GM12864 (cell line): ENCODE measurements at regions not wholly inside any gene's neighbourhood (a gene's known extent, or its start where the extent isn't known, plus 50 kb on each side); places are given as distances from the start of the nearest gene placed in this dataset.

Experiments used
- DNase-seq: peaks from one replicate; pipeline ENCODE4 v3.0.0-alpha.2; 2011; ENCODE audit warnings: low read depth
- H3K4me3 ChIP-seq: 2 replicates; pipeline ENCODE4 v1.5.1; 2011; ENCODE audit warnings: mild to moderate bottlenecking, low read depth, low read length, control low read depth
- TF ChIP-seq, protein P1 (sequence below): IDR thresholded peaks from 2 replicates; pipeline ENCODE4 v1.5.1; 2011; ENCODE audit warnings: low read depth, mild to moderate bottlenecking, moderate library complexity, low read length, control low read depth, inconsistent platforms; ENCODE audit errors: missing control alignments

DNA sequence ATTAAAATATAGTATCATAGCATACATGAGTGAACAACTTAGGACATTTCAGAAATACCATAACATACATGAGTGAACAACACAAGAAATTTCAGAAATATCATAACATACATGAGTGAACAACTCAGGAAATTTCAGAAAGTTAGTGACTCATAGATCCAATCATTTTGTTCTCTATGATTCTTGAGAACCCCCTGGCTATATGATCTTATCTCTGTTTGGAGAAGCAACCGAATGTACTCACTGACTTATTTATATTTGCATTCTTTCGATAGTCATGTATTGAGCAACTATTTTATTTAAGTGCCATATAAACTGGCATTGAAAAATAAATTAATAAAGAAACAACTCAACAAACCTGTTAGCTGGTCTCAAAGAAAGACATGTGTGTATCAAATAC lies 251.1 kb downstream of the EFNB2 start:
- no peak for DNase-seq
- no peak overlapping the region for H3K4me3 ChIP-seq
- TF ChIP-seq, protein P1, sequence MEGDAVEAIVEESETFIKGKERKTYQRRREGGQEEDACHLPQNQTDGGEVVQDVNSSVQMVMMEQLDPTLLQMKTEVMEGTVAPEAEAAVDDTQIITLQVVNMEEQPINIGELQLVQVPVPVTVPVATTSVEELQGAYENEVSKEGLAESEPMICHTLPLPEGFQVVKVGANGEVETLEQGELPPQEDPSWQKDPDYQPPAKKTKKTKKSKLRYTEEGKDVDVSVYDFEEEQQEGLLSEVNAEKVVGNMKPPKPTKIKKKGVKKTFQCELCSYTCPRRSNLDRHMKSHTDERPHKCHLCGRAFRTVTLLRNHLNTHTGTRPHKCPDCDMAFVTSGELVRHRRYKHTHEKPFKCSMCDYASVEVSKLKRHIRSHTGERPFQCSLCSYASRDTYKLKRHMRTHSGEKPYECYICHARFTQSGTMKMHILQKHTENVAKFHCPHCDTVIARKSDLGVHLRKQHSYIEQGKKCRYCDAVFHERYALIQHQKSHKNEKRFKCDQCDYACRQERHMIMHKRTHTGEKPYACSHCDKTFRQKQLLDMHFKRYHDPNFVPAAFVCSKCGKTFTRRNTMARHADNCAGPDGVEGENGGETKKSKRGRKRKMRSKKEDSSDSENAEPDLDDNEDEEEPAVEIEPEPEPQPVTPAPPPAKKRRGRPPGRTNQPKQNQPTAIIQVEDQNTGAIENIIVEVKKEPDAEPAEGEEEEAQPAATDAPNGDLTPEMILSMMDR = no peak

DNA sequence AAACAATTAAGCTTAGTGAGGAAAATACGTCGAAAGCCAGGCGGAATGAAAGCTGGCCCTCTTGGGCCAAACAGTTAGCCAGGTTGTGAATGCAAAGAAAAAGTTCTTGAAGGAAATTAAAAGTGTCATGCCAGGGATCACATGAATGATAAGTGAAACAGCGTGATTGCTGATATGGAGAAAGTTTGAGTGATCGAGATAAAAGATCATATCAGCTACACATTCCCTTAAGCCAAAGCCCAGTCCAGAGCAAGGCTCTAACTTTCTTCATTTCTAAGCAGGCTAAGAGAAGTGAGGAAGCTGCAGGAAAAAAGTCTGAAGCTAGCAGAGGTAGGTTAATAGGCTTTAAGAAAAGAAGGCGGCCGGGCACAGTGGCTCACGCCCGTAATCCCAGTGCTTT lies 254.0 kb downstream of the EFNB2 start:
- H3K4me3 ChIP-seq = no peak overlapping the region
- TF ChIP-seq, protein P1 = no peak
- DNase-seq = no peak

DNA sequence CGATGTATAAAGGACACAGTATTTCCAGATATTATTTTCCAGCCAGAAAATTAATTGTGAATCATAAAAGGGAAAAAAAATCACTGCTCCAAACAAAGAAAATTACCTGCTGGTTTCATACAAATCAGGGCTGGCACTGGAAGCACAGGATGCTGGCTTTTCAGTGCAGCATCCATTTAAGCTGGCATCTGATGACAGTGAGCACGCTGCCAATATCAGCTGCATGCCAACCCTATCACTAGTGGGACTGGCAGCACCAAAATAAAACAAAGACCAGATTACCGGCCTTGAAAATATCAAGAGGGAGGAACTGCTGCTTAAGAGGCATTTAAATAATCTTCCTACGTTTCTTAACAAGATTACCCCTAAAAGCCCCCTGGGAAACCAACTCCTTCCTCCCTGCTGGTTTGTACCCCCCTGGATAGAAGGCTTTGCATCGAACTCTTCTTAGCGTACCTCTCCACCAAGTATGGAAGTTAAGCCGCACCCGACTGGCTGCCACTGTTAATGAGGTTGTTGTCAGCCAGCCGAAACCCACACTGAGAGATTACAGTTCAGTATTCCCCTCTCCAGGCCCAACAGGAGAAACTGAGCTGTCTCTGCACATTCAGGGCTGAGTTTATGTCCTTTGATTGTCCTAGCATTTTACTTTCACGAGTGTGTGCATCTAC lies 257.8 kb downstream of the EFNB2 start:
- TF ChIP-seq, protein P1 = no peak
- no peak for DNase-seq
- no peak overlapping the region for H3K4me3 ChIP-seq

GRCh38 chr13:106276876-106277275 lies 258.6 kb downstream of the EFNB2 start:
- no peak for DNase-seq
- TF ChIP-seq, protein P1 = no peak
- H3K4me3 ChIP-seq = no peak overlapping the region

GRCh38 chr13:106275446-106276032 lies 259.9 kb downstream of the EFNB2 start:
- TF ChIP-seq, protein P1 = no peak
- H3K4me3 ChIP-seq = no peak overlapping the region
- no peak for DNase-seq

DNA sequence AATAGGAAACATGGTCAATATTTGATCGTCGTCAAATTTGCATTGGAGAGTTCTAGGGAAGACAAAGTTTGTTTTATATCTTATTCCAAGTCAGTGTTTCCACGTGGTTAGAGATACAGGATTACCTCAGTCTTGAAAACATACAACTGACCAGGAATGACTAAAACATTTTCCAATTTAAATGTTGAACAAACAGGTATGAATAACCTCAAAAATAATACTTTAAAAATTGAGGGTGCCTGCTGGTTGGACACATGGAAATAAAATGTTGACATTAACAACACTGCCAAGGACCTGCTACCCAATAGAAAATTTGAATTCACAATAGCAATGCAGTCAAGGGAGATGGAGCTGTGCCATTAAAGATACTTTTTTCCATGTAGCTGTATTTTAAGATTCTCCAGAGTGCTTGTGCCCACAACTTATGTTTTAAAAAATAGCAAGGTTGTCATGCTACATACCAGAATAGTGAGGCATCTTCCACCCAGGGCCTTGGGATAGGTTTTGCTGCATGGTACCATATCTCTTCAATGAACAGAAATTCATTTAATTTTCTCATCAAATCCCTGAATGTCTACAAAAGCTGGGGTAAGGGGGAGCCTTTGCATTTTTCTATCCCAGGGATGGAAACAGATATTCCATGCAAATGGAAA lies 260.8 kb downstream of the EFNB2 start:
- TF ChIP-seq, protein P1 = no peak
- no peak for DNase-seq
- no peak overlapping the region for H3K4me3 ChIP-seq
